Anterior cingulate cortex (tissue), 58 donors: ENCODE measurements at regions not wholly inside any gene's neighbourhood (a gene's known extent, or its start where the extent isn't known, plus 50 kb on each side); places are given as distances from the start of the nearest gene placed in this dataset.

Source experiments
- DNase-seq, 58 donors: peaks; one replicate each; lab custom pipeline; 2025; lab: John Stamatoyannopoulos, UW

DNA sequence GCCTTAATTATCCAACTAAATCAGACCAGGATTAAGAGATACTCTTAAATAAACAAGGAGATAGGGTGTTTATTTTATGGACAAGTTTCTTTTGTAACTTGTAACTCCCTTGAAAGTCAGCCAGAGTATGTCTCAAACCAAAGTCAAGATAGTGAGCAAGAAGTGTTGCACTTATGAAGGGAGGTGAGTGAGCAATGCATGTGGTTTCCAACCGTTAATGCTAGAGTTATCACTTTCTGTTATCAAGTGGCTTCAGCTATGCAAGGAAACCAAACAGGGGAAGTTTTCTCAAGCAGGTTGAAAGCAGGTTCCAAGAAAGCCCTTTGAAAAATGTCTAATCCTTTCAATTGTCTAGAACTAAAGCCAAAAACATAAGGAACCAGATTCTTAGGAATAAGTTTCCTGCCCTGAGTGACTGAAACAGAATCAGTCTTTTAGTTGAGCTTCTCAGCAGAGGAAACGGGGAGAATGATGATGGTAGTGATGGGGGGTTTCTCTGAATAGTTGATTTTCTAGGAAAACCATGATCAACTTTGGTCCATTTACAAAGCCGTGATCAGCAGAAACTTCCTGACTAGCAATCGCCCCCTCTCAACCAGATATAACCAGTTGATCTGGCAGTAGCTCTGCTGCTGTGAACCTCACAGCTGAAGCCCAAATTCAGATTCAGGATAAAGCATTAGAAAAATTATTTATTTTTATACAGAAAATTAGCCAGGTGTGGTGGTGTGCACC, 128.4 kb downstream of the DAD1 start:
- DNase-seq: no peak

DNA sequence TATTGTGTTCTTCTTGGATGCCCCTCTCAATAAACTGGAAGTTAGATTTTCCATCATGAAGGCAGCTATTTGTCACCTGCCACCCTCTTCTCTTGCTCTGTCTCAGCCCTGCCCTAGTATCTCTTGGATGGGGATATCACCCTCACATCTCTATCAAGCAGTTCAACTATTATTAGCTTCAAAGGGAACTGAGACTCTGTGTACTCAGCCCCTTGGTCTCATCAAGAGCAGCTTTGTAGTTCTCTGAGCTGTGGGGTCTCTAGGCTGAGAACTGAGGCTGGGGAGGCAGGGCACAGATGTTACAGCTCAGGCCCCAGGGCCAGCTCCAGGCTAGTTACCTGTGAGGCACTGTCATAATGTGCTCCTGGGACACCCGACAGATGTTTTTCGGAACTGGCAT, 130.3 kb downstream of the DAD1 start:
- DNase-seq: no peak

- no peak for DNase-seq
Observed at GRCh38 chr14:22456998-22457594, 131.9 kb downstream of the DAD1 start.

- DNase-seq: no peak
Observed at GRCh38 chr14:22456421-22456820, 132.6 kb downstream of the DAD1 start.

GRCh38 chr14:22452330-22452729, 136.7 kb downstream of the DAD1 start:
- DNase-seq: no peak

DNA sequence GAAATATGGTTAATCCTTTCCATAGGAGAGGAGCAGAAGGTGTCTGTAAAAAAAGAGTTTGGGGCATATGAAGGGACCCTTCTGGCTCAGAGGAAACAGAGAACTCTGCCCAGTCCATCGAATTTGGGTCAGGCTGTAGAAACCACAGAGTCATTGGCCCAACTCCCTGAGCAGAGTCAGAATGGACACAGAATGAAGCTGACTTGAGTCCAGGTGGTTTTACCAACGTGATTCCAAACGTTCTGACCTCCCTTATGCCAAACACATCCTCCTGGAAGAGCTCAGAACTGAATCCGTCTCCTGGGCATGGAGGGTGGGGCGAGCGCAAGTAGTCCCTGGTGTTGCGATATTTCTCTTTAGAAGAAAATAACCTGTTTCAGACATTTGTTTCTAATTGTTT, 138.8 kb downstream of the DAD1 start:
- DNase-seq: no peak

DNA sequence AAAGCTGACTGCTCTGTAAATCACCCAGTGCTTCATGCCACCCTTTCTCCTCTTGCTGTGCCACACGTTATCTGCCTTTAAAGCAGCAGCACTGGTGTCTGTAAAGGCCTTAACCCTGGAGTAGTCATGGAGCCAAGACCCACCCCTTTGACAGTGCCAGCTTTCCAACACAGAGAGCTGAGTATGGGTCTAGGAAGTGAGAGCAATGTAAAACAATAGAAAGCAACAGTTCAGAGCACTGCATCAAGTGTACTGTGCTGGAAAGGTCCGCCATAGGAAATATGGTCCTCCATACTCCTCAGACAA, 139.5 kb downstream of the DAD1 start:
- DNase-seq: no peak

GRCh38 chr14:22448905-22449599, 140.0 kb downstream of the DAD1 start:
- no peak for DNase-seq

- DNase-seq: peak in 1 of 58 donors; percentile 5
Observed at GRCh38 chr14:22448035-22448904, 140.8 kb downstream of the DAD1 start.

DNA sequence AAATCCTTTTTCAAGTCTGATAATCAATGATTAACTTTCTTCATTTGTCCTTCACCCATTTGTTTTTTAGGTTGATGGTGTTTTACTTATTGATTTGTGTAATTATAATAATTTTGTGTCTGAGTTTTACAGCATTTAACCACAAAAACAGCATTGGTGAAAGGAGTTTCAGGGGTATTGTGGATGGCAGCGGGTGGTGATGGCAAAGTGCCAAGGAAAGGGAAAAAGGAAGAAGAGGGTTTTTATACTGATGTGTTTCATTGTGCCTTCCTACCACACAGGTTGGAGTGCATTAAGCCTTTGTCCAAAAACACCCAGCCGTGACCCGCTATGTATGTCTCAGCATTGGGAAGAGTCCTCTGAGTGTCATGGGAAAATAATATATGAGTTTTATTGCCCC, 150.3 kb downstream of the DAD1 start:
- no peak for DNase-seq

DNA sequence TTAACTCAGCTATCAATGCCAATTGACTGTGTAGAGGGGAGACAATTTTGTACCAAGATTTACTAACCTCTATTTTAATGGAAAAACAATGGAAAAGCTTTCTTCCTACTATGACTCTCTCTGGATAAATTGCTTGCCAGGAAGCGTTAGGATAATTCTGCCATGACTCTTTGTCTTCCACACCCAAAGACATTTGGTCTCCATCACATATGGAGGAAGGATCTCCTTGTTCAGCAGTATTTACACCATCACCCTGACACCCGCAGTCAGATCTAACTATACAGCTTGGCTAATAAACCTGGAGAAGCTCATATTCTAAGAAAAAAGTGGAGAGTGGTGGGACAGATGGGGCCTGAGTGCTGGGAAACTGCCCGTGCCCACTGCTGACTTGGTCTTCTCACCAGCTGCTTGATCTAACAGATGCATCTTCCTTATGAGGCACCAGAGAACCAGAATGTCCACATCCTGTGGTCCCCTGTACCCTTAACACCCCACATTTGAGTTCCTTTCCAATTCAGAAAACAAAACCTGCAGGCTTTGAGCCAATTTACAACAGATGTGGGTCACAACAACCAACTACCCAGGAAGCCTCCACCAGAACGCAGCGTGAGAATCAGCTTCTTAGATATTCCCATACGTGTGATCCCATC, 154.0 kb downstream of the DAD1 start:
- DNase-seq: no peak

GRCh38 chr14:22434030-22434429, 155.0 kb downstream of the DAD1 start:
- no peak for DNase-seq

DNA sequence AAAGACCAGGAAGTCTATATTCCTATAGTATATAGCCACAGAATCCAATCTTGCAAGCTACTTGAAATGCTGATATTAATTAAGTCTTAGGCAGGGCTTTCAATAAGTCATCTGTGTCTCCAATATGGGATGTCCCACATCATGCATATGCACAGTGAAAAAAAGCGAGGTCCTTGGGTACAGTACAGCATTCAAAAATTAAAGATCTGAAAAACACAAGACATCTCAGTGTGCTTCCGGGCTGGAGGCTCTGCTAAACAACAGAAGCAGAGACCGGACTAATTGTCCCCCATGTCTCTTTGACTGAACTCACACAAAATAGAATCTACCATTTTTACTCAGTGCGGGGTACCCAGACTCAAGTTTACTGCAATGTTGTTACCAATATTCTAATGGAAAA, 156.0 kb downstream of the DAD1 start:
- no peak for DNase-seq

DNA sequence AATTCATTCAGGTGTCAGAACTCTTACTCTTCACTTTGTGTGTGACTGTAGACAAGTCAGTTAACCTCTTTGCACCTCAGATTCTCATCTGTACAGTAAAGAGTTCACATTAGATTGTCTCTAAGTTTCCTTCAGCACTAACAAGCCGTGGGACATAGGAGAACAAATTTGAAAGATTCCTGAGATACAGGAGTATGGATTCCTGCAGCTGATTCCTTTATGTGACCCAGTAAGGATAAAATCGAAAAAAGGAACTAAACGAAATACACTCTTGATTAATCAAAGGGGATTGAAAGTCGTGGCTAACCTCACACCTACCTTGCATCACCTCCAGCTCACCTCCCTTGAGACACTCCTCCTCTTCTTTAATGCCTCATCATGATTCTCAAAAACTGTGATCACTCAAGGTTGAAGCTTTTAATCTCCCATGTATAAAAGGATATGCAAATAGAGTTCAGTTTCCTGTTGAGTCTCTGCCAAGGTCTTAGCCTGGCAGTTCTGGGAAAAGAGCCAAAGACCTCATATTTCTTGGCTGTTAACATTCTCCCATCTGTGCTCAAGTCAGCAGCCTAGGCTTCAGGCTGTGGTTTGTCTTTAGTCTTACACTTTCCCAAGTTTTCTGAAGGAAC, 156.6 kb downstream of the DAD1 start:
- peak in 21 of 58 donors; percentile 4 to 68 (median 19) for DNase-seq

DNA sequence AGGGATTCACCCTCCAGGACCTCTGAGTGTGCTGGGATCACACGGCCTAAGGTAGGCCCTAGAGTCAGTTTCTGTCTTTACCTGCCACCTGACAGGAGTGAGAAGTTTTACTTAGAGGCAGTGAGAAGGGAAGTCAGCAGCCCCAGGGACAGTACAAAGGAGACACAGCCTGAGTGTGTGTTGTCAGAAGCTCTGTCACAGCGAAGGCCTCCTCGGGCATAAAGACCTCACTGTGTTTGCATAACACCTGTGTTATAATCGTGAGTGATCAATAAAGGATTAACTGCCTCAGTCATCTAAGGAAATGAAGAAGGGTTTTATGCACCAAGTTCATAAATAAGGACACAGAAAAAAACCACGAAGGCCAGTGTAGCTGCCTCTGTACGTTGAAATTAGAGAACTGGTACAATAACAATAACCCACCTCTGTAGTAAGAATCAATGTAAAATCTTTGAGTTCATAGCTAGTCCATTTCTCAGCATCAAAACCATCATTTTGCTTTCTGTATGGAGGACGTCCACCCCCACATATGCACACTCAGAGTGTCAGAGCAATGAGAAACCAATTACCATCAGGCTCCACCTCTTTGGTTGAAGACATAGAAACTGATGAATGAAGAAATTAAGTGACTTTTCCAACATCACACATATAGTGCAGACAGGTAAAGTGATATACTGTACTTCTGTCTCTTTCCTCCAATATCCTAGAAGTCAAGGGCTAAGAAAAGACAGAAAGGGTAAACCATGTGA, 159.3 kb downstream of the DAD1 start:
- no peak for DNase-seq

GRCh38 chr14:22428700-22429291, 160.2 kb downstream of the DAD1 start:
- no peak for DNase-seq

DNA sequence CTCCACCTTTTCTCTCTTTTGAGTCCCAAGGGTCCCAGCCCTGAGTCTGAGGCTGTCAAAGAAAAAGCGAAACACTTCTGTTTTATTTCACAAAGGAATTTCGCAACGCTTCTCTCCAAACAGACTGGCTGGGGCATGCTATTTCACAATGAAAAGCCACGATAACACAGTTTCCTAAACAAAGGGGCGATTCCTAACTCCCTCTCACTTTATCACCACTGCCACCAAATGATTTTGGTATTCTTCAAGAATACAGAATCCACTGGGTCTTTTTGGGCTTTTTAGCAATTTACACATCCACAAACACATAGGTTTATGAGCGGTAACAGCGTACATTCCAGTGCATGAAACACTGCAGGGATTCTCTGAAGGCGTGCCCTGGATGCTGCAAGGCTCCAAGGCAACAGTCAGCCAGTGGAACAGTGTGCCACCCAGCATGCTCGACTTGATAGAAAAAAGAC, 161.2 kb downstream of the DAD1 start:
- peak in 1 of 58 donors; percentile 21 for DNase-seq

GRCh38 chr14:22426711-22427110, 162.3 kb downstream of the DAD1 start:
- DNase-seq: no peak

- no peak for DNase-seq
Observed at GRCh38 chr14:22423958-22424357, 165.1 kb downstream of the DAD1 start.
